Activated CD4-positive, alpha-beta T cell treated with anti-CD3 and anti-CD28 coated beads, Interleukin-2, amount 10 ng/mL, durations not matched to agents 7 days and 5 days (primary cell): ENCODE measurements at regions not wholly inside any gene's neighbourhood (a gene's known extent, or its start where the extent isn't known, plus 50 kb on each side); places are given as distances from the start of the nearest gene placed in this dataset.

Source experiments
- CTCF ChIA-PET: fragments of 350-600 bp; sonication (Branson Sonifier 250); formaldehyde crosslinking; loops from one replicate; lab custom pipeline; 2021; ENCODE audit warnings: antibody characterized with exemption; lab: Charles Lee
- POLR2A ChIA-PET: fragments of 350-600 bp; sonication (Branson Sonifier 250); formaldehyde crosslinking; loops from one replicate; lab custom pipeline; 2021; ENCODE audit warnings: antibody characterized with exemption; lab: Charles Lee
- DNase-seq: peaks from one replicate; pipeline ENCODE4 v3.0.0-alpha.2; 2020
- H3K27ac Mint-ChIP-seq: one replicate; pipeline ENCODE4 v1.8.0; 2021; ENCODE audit warnings: mild to moderate bottlenecking, moderate library complexity, mixed read lengths
- H3K27me3 Mint-ChIP-seq: one replicate; pipeline ENCODE4 v1.8.0; 2021; ENCODE audit warnings: mixed read lengths
- H3K36me3 Mint-ChIP-seq: one replicate; pipeline ENCODE4 v1.8.0; 2021; ENCODE audit warnings: low read depth, mixed read lengths
- H3K4me1 Mint-ChIP-seq: one replicate; pipeline ENCODE4 v1.8.0; 2021; ENCODE audit warnings: mixed read lengths
- H3K4me3 Mint-ChIP-seq: one replicate; pipeline ENCODE4 v1.8.0; 2021; ENCODE audit warnings: mild to moderate bottlenecking, moderate library complexity, mixed read lengths
- H3K9me3 Mint-ChIP-seq: one replicate; pipeline ENCODE4 v1.8.0; 2021; ENCODE audit warnings: mixed read lengths

GRCh38 chr9:105127863-105128220 lies 116.6 kb upstream of the SLC44A1 start:
- peaks cover 24% of the 10 kb centered on the region for H3K27me3 Mint-ChIP-seq
- peaks cover 32% of the 10 kb centered on the region for H3K4me1 Mint-ChIP-seq
- ChIA-PET POLR2A (no interaction called here), CTCF (interaction anchor here (0.7 to 1.5 kb wide), 6 partner anchors 8 to 200 kb away, joined by 3 to 6 read pairs (median 4); no protein-coding TSS in a partner anchor)
- no peaks in the 10 kb centered on the region for H3K36me3 Mint-ChIP-seq
- H3K4me3 Mint-ChIP-seq, result no peak overlapping the region
- no peaks in the 10 kb centered on the region for H3K9me3 Mint-ChIP-seq
- peak; percentile 85 for DNase-seq
- H3K27ac Mint-ChIP-seq, result no peak overlapping the region

- no peak for DNase-seq
- H3K4me3 Mint-ChIP-seq, result no peak overlapping the region
- peaks cover 28% of the 10 kb centered on the region for H3K27me3 Mint-ChIP-seq
- peaks cover 32% of the 10 kb centered on the region for H3K4me1 Mint-ChIP-seq
- H3K9me3 Mint-ChIP-seq, result peaks cover 4% of the 10 kb centered on the region
- POLR2A ChIA-PET, result interaction anchor here (0.8 kb wide), 1 partner anchor 15 kb away, joined by 3 read pairs; no protein-coding TSS in a partner anchor
- no peak overlapping the region for H3K27ac Mint-ChIP-seq
- CTCF ChIA-PET, result interaction anchor here (0.6 to 1.5 kb wide), 6 partner anchors 9 to 31 kb away, joined by 3 to 6 read pairs (median 5); no protein-coding TSS in a partner anchor
- H3K36me3 Mint-ChIP-seq, result no peaks in the 10 kb centered on the region
Observed at GRCh38 chr9:105128908-105129600, 115.4 kb upstream of the SLC44A1 start.

GRCh38 chr9:105129731-105130130 lies 114.7 kb upstream of the SLC44A1 start:
- CTCF ChIA-PET, result no interaction called here
- POLR2A ChIA-PET, result no interaction called here
- H3K9me3 Mint-ChIP-seq, result peaks cover 4% of the 10 kb centered on the region
- DNase-seq, result no peak
- H3K4me3 Mint-ChIP-seq, result no peak overlapping the region
- peaks cover 28% of the 10 kb centered on the region for H3K27me3 Mint-ChIP-seq
- peaks cover 32% of the 10 kb centered on the region for H3K4me1 Mint-ChIP-seq
- H3K36me3 Mint-ChIP-seq, result no peaks in the 10 kb centered on the region
- H3K27ac Mint-ChIP-seq, result no peak overlapping the region

DNA sequence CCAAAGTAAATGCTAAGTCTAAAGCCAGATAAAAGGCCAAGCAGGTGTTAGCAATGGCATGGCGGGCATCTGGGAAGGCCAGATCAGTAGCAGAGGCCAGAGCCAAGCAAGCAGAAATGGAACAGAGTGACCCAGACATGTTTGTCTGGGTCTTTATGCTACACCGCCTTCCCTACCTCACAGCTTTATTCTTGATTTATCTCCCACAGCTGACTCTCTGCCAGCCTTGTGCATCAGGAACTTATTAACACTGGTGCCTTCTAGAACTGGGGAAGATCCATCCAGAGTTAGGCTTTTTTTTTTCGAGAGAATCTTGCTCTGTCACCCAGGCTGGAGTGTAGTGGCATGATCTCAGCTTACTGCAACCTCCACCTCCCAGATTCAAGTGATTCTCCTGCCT lies 112.5 kb upstream of the SLC44A1 start:
- CTCF ChIA-PET, result no interaction called here
- peaks cover 28% of the 10 kb centered on the region for H3K27me3 Mint-ChIP-seq
- H3K4me1 Mint-ChIP-seq, result peaks cover 24% of the 10 kb centered on the region
- H3K27ac Mint-ChIP-seq, result no peak overlapping the region
- POLR2A ChIA-PET, result no interaction called here
- no peak for DNase-seq
- H3K9me3 Mint-ChIP-seq, result peaks cover 4% of the 10 kb centered on the region
- no peaks in the 10 kb centered on the region for H3K36me3 Mint-ChIP-seq
- no peak overlapping the region for H3K4me3 Mint-ChIP-seq

DNA sequence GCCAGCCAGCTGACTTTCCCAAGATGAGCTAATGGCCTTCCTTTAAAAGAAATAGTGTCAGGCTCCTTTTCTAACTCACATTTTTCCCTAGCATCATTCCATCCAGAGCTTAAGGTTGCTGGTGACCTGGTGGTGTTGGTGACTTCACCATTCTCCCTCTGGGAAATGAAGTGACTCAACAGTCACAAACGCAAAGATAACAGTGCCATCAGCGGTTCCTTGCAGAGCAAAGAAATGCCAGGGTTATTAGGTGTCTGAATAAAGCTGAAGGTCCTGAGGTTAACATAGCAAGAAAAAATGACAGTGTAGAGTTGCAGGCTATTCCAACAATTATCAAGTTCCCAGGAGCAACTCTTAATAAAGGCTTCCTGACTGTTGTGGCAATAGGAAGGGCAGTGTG lies 111.8 kb upstream of the SLC44A1 start:
- ChIA-PET CTCF (no interaction called here), POLR2A (no interaction called here)
- H3K4me3 Mint-ChIP-seq, result no peak overlapping the region
- no peak overlapping the region for H3K27ac Mint-ChIP-seq
- peaks cover 18% of the 10 kb centered on the region for H3K4me1 Mint-ChIP-seq
- peaks cover 27% of the 10 kb centered on the region for H3K27me3 Mint-ChIP-seq
- H3K9me3 Mint-ChIP-seq, result peaks cover 4% of the 10 kb centered on the region
- no peak for DNase-seq
- H3K36me3 Mint-ChIP-seq, result no peaks in the 10 kb centered on the region

DNA sequence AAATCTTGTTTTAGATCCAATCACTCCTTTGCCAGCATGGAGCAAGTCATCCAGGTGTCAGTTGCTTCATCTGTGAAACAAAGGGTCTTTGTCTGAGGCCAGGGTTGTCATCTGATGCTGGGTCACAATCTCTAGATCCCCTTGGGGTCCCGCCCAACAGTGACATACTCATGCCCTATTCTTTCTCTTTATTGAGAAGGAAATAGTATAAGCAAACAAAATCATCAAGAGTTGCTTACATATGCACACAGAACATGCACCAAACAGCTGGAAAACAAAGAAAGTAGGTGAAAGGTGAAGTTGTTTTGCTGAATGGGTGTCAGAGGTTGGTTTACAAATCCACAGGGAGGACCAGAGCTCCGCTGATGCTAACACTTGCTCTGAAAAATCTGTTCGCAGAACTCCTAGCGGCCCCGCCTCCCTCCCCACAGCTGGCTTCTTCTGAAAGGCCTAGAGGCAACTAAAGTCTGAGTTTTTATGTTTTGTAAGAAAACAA lies 106.1 kb upstream of the SLC44A1 start:
- no peak overlapping the region for H3K27ac Mint-ChIP-seq
- H3K27me3 Mint-ChIP-seq, result peaks cover 12% of the 10 kb centered on the region
- H3K36me3 Mint-ChIP-seq, result no peaks in the 10 kb centered on the region
- ChIA-PET POLR2A (no interaction called here), CTCF (no interaction called here)
- DNase-seq, result no peak
- peaks cover 7% of the 10 kb centered on the region for H3K4me1 Mint-ChIP-seq
- no peak overlapping the region for H3K4me3 Mint-ChIP-seq
- peaks cover 4% of the 10 kb centered on the region for H3K9me3 Mint-ChIP-seq

DNA sequence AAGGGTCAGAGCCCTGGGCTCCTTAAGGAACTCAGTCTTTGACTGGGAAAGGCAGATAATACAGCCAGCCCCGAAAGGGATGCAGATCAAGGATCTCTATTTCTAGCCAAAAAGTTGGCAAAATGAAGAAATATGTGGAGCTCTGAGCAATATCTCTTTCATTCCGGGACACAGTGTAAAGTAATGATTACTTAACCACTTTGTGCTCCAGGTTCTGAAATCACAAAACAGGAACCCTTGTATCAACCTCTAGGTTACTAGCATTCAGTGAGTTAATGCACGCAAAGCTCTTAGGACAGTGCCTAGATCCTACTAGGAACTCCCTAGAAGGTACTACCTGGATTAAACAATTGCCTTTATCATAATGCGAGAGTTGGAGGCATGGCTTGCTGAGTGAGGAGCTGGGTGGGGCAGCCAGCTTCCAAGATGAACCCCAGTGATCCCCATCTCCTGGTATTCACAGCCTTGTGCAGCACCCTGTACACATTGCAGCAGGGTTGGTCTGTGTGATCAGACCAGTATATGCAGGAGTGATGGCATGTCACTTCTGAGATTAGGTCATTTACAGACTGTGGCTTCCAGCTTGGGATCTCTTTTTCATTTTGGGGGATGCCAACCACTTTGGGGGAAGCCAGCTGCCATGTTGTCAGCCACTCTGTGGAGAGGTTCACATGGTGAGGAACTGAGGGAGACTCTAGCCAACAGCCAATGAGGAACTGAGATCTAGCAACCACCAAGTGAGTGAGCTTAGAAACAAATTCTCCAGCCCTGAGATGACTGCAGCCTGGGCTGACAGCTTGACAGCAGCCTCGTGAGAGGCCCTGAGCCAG lies 103.1 kb upstream of the SLC44A1 start:
- Mint-ChIP-seq H3K36me3 (no peaks in the 10 kb centered on the region), H3K27me3 (peaks cover 8% of the 10 kb centered on the region), H3K4me3 (no peak overlapping the region), H3K4me1 (peaks cover 9% of the 10 kb centered on the region), H3K27ac (no peak overlapping the region), H3K9me3 (no peaks in the 10 kb centered on the region)
- ChIA-PET CTCF (interaction anchor here (0.8 to 1.0 kb wide), 3 partner anchors 12 to 24 kb away, joined by 3 to 4 read pairs (median 3); no protein-coding TSS in a partner anchor), POLR2A (no interaction called here)
- DNase-seq, result no peak

DNA sequence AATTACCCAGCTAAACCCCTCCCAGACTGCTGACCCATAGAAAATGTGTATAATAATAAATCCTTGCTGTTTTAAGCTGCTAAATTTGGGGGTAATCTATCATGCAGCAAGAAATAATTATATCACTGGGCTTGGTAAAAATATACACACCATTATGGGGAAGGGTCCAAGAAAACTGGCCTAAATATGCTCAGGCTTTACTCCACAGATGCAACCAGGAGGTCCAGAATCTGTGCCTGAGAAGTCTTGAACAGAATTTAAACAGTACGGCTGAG lies 102.5 kb upstream of the SLC44A1 start:
- Mint-ChIP-seq H3K4me3 (no peak overlapping the region), H3K9me3 (no peaks in the 10 kb centered on the region), H3K4me1 (peaks cover 9% of the 10 kb centered on the region), H3K27me3 (peaks cover 8% of the 10 kb centered on the region), H3K27ac (no peak overlapping the region), H3K36me3 (no peaks in the 10 kb centered on the region)
- POLR2A ChIA-PET, result no interaction called here
- CTCF ChIA-PET, result interaction anchor here (1.0 kb wide), 1 partner anchor 13 kb away, joined by 3 read pairs; no protein-coding TSS in a partner anchor
- DNase-seq, result no peak

DNA sequence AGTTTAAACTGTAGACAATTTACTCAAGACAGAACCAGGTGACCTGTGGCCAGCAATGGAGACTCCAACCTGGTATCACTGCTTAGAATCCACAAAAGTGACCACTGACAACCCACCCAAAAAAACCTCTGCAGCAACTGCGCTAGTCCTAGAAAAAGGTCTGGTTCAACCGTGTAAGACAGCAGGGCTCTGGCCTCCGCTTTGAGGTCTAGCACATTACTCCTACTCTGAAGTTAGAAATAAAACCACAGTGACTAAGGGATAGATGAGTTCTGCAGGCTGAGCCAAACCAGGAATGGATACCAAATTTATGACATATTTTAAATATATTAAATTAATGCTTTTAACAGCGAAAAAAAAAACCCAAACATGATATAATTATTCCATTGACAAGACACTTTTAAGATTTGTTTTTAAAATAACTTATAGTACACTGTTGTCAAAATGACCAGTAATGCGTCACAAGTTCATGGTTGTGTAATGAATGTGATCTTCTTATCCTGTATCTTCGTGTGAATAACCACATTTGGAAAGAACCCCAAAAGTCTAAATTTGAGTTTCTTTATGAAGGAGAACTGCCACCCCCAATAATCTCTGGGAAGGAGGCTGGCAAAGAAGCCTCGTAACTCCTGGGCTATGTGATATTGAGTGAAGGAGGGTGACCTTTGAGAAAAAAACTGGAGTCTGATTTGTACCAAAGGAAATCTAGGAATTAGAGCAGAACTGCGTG lies 101.9 kb upstream of the SLC44A1 start:
- no peak overlapping the region for H3K4me3 Mint-ChIP-seq
- ChIA-PET CTCF (no interaction called here), POLR2A (no interaction called here)
- peaks cover 8% of the 10 kb centered on the region for H3K27me3 Mint-ChIP-seq
- no peaks in the 10 kb centered on the region for H3K9me3 Mint-ChIP-seq
- H3K36me3 Mint-ChIP-seq, result no peaks in the 10 kb centered on the region
- peaks cover 9% of the 10 kb centered on the region for H3K4me1 Mint-ChIP-seq
- no peak for DNase-seq
- no peak overlapping the region for H3K27ac Mint-ChIP-seq

GRCh38 chr9:105143136-105143430 lies 101.4 kb upstream of the SLC44A1 start:
- CTCF ChIA-PET, result no interaction called here
- POLR2A ChIA-PET, result no interaction called here
- H3K36me3 Mint-ChIP-seq, result no peaks in the 10 kb centered on the region

DNA sequence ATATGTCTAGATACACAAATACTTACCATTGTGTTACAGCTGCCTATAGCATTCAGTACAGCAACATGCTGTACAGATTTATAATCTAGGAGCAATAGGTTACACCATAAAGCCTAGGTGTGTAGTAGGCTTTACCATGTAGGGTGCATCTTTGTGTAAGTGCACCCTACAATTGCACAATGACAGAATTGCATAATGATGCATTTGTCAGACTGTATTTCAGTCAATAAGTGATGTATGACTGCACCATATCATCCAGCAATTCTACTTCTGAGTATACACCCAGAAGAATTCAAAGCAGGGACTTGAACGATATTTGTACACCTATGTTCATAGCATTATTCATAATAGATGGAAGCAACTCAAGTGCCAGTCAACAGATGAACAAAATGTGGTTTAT lies 100.4 kb upstream of the SLC44A1 start:
- CTCF ChIA-PET, result interaction anchor here (0.5 to 1.5 kb wide), 2 partner anchors 10 to 163 kb away, joined by 3 to 4 read pairs; no protein-coding TSS in a partner anchor

More at GRCh38 chr9:105143136-105143430, 101.4 kb upstream of the SLC44A1 start:
- Mint-ChIP-seq H3K27ac (no peak overlapping the region), H3K4me1 (peaks cover 9% of the 10 kb centered on the region), H3K4me3 (no peak overlapping the region), H3K27me3 (peaks cover 8% of the 10 kb centered on the region), H3K9me3 (no peaks in the 10 kb centered on the region)
- no peak for DNase-seq

DNA sequence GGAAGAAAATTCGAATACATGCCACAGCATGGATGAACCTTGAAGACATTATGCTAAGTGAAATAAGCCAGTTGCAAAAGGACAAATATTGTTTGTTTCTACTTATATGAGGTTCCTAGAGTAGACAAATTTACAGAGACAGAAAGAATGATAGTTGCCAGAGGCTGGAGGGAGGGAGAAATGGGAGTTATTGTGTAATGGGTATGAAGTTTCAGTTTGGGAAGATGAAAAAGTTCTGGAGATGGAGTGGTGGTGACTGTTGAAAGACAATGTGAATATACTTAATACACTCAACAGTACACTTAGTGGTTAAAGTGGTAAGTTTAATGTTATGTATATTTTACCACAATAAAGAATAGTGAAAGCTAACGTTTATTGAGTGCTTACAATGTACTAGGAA lies 99.6 kb upstream of the SLC44A1 start:
- DNase-seq, result no peak
- Mint-ChIP-seq H3K4me1 (peaks cover 2% of the 10 kb centered on the region), H3K9me3 (no peaks in the 10 kb centered on the region), H3K36me3 (no peaks in the 10 kb centered on the region), H3K4me3 (no peak overlapping the region), H3K27ac (no peak overlapping the region), H3K27me3 (peaks cover 10% of the 10 kb centered on the region)
- ChIA-PET CTCF (interaction anchor here (1.5 kb wide), 1 partner anchor 11 kb away, joined by 4 read pairs; no protein-coding TSS in a partner anchor), POLR2A (no interaction called here)

More for the DNA sequence above, 100.4 kb upstream of the SLC44A1 start:
- DNase-seq, result no peak
- POLR2A ChIA-PET, result no interaction called here
- H3K9me3 Mint-ChIP-seq, result no peaks in the 10 kb centered on the region
- no peak overlapping the region for H3K27ac Mint-ChIP-seq
- peaks cover 6% of the 10 kb centered on the region for H3K4me1 Mint-ChIP-seq
- no peak overlapping the region for H3K4me3 Mint-ChIP-seq
- H3K36me3 Mint-ChIP-seq, result no peaks in the 10 kb centered on the region
- H3K27me3 Mint-ChIP-seq, result peaks cover 10% of the 10 kb centered on the region
